HG02943 (cell line): ENCODE measurements at regions not wholly inside any gene's neighbourhood (a gene's known extent, or its start where the extent isn't known, plus 50 kb on each side); places are given as distances from the start of the nearest gene placed in this dataset.

Experiments used
- ATAC-seq: cut with Tn5 transposase; IDR thresholded peaks from one replicate; pipeline ENCODE4 v1.9.1; 2021; ENCODE audit warnings: mild to moderate bottlenecking, low read depth, moderate library complexity; ENCODE audit not compliant: unreplicated experiment

DNA sequence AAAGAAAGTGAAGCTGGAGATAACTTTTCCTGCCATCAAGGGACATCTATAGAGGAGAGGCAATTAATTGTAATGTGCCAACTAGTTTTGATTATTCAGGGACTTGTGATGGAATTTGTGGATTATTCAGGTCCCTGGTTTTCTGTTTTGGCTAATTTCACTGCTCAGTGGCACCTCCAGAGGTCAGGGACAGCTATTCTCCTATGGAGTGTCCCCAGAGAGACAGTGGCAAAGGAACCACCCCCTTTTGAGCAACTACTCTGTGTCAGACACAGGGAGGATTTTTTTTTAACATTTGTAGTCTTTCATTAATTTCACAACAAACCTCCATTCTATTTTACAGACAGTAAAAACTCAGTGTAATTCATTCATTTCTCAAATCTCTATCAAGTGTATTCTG is 206.0 kb upstream of the SPRED2 start:
- no peak for ATAC-seq

DNA sequence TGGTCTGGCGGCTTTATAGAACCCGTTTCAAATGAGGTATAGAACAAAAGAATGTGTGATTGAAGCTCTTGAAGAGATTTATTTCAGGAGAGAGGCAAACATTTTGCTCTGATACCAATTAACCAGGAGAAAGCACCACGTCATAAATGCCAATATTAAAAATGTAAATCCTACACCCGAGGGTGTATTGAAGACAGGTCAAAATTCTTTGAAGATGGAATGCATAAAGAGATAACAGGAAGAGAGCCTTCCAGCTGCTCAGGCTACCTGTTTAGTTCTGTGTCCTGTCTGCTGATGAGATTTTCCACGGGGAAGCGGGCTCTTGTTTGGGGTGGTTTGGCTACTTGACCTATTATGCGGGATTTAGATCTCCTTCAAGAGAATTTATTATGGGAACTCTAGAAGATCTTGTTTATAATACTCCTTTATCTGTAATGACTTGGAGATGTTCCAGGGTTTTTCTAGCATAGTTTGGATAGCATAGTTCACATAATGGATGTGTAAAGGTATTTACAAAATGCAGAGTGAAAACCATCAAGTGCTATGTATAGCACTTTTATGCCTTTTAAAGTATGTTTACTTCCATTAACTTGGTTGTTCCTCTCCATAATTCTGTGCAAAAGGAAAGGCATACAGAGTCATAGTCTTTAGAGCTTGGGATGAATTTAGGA is 204.5 kb upstream of the SPRED2 start:
- no peak for ATAC-seq

DNA sequence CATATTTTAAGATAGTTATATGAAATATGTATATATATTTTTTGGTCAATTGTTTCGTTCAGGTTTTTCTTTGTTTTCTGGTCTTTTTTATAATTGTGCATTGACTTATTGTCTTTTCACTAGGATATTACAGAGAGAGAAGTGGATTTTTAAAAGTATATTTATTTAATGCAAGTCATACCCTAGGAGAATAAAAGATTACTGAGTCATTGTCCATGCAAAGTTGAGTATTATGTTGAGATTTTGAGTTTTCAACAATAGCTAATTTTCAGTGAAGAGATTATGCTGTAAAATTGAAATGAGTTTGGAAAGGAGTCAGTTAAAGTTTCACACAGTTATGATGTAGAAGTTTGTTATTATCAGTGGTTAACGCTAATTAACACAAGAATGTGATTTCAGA is 203.6 kb upstream of the SPRED2 start:
- no peak for ATAC-seq

DNA sequence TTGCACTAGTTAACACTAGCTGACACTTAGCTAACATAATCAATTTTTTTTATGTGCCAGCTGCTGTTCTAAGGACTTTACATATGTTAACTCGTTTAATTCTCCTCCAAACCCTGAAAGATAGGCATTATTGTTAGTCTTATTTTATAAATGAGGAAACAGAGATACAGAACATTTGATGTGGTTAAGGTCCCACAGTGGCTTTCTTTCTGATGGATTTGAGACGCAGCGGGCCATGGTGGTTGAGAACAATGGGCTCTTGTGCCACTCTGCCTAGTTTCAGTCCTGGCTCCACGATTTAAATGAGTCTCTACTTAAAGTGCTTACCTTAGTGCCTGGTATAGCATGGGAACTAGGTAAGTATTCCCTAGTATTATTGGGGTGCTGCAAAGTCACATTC is 201.9 kb upstream of the SPRED2 start:
- no peak for ATAC-seq

DNA sequence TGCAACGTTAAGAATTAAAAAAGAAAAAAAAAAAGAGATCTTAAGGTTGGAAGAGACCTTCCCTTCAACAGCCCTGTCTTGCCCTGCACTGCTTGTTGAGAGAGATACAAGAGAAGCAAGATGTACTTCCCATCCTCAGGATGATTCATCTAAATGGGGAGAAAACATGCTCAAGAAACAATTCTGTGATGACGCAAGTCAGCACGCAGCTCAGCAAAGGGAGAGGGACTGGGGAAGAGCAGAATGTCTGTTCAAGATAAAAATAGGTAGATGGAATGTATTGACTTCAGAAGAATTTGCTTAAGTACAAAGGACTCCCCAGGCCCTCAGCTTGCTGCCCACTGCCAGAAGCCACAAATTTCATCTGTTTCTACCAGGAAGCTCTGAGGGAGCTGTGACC is 198.2 kb upstream of the SPRED2 start:
- no peak for ATAC-seq

DNA sequence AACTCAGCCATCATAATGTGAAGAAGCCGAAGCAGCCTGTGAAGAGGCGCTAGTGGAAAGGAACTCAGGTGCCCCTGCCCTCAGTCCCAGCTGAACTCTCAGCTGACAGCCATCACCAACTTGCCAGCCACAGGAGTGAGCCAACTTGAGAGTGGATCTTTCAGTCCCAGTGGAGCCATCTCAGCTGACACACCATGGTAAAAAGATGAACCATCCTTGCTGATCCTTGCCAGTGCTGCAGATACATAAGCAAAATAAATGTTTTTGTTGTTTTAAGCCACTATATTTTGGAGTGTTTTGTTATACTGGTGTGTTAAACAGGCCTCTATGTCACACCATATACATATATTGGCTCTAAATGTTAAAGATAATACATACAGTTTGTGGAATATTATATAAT is 195.8 kb upstream of the SPRED2 start:
- no peak for ATAC-seq

DNA sequence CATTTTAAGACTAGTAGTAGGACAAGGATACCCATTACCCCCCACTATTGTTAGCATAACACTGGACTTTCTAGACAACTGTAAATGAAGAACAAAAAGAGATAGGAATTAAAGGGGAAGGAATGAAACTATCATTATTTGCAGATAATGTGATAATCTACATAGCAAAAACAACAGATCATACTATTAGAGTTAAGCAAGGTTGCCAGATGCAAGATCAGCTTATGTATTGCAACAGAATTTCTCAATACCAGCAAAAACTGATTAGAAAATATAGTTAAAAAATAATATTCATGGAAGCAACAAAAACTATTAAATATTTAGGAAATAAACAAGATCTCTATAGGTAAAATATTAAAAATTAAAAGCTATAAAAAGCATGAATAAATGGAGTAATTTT is 194.4 kb upstream of the SPRED2 start:
- no peak for ATAC-seq

DNA sequence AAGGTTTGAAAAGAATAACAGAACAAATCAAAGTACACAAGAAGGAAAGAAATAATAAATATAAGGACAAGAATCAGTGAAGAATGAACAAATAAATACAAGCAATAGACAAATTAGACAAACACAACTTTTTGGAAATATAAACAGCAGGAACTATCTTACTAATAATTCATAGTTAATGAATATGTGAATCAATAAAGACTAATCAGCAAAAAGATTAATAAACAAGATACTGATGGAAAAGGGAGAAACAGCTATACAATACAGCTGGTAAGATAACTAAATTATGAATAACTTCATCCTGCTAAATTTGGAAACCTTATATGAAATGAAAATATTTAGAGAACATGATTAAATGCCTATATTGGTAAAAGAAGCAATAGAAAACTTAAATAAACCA is 193.6 kb upstream of the SPRED2 start:
- no peak for ATAC-seq

DNA sequence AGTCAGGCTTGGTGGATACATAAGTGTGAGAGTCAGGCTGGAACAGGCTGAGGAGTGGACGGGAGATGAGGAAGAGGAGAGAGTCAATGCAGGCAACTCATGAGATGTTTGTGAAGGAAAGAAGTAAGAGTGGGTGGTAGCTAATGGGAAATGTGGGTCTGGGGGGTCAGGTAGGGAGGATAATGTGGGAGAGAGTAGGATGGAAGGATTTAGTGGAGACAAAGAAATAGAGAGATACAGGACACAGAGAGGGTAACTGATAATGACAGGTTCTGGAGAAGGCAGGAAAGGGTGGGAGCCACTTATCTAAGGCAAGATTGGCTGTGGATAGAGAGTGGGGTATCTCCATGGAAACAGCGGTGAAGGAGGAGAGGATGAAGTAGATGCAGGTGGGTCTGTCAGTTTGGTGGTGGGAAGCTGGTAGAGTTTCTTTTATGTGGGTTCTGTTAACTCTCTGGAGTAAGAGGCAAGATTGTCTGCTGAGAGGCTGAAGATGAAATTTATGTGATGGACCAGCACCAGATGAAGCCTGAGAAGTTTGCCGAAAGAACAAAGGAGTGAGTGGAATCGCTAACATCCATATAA is 190.6 kb upstream of the SPRED2 start:
- ATAC-seq = no peak

DNA sequence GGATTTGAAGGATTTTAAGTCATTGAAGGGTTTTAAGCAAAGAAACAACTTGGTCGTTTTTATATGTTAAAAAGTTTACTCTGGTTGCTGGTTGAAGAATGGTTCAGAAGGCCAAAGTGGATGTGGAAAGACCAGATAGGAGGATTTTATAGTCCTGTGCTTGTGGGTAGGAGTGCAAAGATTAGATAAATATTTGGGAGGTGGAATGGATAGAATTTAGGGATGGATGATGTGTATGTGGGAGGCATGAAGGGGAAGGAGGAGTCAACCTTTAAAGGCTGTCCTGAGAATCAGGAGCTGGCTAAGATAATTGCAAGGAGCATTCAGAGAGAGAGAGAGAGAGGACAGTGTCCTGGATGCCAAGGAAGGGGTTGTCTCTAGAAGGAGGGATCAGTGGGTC is 190.1 kb upstream of the SPRED2 start:
- no peak for ATAC-seq

DNA sequence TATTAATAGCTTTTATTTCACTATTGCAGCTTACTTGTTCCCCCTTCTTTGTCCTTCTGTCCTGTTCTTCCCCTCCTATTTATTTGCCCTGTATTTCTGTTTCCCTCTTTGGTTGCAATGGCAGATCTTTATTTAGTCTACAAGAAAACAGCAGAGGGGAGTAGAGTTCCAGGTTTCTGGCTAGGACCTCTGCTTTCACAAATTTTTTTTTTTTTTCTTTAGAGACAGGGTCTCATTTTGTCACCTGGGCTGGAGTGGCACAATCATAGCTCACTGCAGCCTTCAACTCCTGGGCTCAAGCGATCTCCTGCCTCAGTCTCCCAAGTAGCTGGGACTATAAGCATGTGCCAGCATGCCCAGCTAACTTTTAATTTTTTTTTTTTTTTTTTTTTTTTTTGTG is 188.1 kb upstream of the SPRED2 start:
- ATAC-seq = no peak

DNA sequence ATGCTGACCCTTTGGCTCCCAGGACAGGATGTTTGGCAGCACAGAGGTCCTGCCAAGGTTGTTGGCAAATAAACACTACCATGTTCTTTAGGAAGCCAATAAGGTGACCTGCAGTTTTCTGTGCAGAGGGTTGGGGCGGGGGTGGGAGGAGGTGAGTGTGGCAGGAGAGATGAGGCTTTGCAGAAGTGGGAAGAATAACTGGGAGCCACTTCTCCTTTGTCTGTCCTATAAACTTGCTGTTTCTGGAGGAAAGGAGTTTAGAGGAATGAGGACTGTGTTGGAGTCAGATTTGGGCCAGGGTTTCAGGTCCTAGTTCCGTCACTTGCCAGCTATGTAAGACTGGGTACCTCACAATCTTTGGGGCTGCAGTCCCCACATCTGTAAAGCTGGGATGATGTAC is 187.6 kb upstream of the SPRED2 start:
- ATAC-seq = no peak

DNA sequence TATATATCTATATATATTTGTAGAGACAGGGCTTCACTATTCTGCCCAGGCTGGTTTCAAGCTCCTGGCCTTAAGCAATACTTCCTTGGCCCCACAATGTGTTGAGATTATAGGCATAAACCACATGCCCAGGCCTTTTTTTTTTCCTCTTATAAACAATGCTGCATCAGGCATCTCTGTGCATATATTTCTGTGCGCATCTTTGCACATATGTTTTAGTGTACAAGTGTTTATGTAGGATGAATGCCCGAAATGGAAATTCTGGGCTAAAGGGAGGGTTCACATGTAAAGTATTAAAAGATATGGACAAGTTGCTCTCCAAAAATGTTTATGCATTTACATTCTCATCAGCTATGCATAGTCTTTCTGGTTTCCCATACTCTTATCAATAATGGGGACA is 183.2 kb upstream of the SPRED2 start:
- ATAC-seq = no peak

DNA sequence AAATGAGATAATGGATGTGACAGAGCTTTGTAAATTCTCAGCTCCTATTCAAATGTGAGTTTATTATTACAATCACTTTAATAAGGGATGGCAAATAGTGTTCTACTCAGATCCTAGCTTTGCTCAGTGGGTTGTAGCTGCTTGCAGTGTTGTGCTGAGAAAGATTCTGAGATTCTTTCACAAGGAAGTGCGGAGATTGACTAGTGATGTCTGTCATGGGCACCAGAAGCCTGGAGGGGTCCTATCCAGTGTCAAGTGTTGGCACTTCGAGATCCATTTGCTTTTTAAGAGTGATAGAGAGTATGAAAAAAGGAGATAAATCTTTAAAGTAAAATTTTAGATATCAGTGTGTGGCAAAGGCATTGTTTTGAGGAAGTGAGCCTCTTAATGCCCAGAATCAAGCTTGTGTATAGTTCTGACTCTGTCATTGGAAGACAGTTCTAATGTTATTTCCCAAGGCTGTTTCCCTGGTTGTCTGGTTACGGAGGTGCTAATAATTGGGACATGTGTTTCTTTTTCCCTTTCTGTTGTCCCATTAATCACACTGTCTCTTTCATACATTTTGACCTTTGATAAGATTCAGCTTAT is 181.7 kb upstream of the SPRED2 start:
- ATAC-seq = no peak

DNA sequence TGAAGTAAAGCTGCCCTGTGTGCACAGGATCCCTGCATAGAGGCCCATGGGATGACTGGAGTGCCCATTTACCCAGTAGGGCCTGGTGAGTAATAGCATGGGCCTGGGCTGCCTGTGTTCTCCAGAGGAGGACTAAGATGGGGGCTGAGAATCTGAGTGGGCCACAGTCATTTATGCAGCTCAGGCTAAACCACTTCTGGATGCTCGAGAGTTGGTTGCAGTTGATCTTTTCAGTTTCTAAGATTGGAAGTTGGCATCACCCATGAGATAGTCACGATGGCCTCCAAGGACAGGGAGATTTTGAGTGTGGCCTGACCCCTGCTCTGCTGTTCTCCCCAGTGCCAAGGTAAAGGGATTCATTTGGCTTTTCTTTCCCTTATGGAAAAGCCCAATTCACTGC is 179.1 kb upstream of the SPRED2 start:
- no peak for ATAC-seq

DNA sequence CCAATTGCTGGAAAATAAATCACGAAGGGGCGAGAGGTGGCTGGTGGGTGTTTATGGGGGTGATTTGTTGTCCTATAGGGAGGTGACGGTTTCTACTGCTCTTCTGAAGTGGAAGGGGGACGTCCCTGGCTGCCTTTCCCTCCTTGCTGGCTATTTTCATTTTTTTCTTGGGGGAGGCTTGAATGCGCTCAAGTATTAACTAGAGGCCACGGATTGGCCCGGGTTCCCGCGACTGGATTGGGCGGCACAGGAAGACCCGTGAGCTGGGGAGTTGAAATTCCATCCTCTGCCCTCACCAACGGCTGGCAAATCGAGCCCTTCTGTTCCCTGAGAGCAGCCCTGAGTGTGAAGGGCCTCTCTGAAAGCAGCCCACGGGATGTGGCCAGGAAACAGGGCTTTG is 176.5 kb upstream of the SPRED2 start:
- ATAC-seq = no peak

DNA sequence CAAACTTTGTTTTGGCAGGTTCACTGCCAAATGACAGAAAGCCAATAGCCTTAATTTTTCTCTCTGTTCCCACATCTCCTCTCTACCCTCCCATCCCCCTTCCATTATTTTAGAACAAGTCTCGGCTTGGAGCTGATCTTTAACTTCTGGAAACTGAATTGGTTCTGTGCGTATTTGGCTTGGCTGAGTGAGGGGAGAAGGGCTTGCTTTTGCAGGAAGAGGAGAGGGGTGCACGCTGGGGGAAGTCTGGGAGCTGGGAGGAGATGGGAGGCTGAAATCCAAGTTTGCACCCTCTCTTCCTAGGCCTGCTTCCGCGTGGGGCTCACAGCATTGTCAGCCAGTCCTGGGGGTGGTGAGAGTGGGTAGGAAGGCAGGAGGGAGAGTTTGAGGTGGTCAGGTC is 176.1 kb upstream of the SPRED2 start:
- no peak for ATAC-seq

DNA sequence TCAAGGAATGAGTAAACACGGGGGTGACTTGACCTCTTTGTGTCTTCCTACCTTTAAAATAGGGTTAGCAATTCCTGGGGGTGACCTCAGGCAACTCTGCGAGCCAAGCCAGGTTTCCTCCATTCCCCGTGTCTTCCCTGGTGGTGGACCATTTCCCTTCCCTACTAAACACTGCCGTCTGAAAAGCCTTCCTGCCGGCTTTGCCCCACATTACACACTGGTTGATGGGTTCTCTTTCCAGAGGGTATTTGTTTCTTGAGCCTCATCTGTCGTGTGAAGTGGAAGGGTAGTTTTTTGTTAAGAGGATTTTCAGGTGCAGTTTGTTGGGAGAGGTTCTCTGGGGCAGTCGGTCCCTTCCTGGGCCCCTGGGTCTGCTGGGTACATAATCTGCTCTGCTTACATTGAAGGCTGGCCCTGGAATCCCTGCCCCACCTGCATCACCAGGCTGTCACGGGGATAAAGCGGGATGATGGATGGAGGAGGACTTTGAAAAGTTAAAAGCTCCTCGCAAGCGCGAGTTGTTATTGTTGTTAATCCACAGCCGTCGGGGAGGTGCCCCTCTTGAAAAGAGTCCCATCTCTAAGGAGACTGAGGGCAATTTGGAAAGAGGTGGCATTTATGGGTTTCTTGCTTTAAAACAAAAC is 175.4 kb upstream of the SPRED2 start:
- ATAC-seq = no peak

DNA sequence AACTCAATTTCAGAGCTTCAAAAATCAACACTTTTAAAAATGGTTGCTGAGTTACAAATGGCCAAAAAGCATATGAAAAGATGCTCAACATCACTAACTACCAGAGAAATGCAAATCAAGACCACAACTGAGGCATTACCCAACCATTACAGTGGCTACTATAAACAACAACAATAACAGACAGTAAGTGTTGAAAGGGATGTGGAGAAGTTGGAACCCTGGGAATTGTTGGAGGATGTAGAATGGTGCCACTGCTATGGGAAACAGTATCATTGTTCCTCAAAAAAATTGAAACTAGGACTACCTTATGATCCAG is 173.3 kb upstream of the SPRED2 start:
- no peak for ATAC-seq

DNA sequence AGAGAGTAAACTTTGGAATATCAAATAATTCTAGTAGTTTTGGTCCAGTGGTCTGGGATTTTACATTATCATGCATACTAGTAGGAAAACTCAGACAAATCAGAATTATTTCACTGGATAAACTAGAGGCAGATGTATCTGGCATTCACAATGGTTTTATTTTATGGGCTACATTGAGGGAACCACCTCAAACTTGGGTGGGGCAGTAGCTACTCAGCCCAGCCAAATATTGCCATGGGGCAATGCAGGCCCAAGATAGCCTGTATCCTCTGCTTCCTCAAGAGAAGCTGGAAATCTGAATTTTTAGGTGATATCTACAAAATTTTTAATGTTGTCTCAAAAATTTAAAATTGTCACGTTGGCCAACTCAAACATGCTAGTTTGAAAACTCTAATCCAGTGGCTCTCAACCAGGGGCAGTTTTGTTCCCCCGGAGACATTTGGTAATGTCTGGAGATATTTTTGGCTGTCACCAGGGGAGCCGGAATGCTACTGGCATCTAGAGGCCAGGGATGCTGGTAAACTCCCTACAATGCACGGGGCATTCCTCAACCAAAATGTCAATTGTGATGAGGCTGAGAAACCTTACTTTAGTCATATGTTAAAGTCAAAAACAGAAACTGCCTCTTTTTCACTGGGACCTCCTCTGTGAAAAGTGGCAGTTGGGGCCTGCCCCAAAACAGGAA is 172.8 kb upstream of the SPRED2 start:
- no peak for ATAC-seq

DNA sequence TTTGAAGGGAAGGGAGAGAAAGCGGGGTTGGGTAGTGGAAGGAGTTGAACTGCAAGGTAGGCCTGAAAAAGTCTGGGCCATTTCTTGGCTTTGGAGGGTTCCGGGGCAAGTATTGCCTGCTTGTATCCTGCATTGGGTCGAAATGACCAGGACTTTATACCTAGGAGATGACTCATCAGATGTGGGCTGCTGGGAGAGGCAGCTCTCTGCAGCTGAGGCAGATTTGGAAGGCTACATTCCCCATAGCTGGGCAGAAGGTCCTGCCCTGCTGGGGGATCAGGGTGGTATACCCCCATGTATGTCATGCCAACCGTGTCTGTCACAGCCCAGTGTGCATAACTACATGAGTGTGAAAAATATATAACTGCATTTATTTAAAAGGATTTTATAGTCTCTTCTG is 171.8 kb upstream of the SPRED2 start:
- ATAC-seq = no peak
